Keratinocyte (primary cell): ENCODE measurements at regions not wholly inside any gene's neighbourhood (a gene's known extent, or its start where the extent isn't known, plus 50 kb on each side); places are given as distances from the start of the nearest gene placed in this dataset.

Experiments
- DNase-seq: peaks from one replicate; pipeline ENCODE4 v3.0.0-alpha.2; 2011; ENCODE audit warnings: low read depth, missing footprints, low spot score
- FAIRE-seq: peaks from 2 replicates; lab custom pipeline; 2011; peaks lifted over from hg19 to GRCh38; lab: Jason Lieb, UNC
- H2AFZ ChIP-seq: 2 replicates; pipeline ENCODE4 v1.6.0; 2012; ENCODE audit warnings: low read length, control low read depth, inconsistent platforms; ENCODE audit not compliant: control insufficient read depth
- H3K27ac ChIP-seq: 2 replicates; pipeline ENCODE4 v1.5.1; 2011; ENCODE audit warnings: low read length; ENCODE audit not compliant: control insufficient read depth, insufficient read depth
- H3K27me3 ChIP-seq: 3 replicates; pipeline ENCODE4 v1.6.0; 2011; ENCODE audit warnings: low read length; ENCODE audit not compliant: control insufficient read depth, insufficient read depth; ENCODE audit errors: extremely low read depth
- H3K36me3 ChIP-seq, 2 experiments: 2 replicates in 1 of 2; 3 replicates in 1 of 2; pipeline ENCODE4 v1.5.1; 2011; ENCODE audit warnings: low read length in 2 of 2, mild to moderate bottlenecking in 1 of 2; ENCODE audit not compliant: control insufficient read depth in 2 of 2, insufficient read depth in 2 of 2; ENCODE audit errors: extremely low read depth in 1 of 2
- H3K4me1 ChIP-seq: 3 replicates; pipeline ENCODE4 v1.5.1; 2011; ENCODE audit warnings: low read length; ENCODE audit not compliant: control insufficient read depth, insufficient read depth; ENCODE audit errors: extremely low read depth
- H3K4me2 ChIP-seq: 3 replicates; pipeline ENCODE4 v1.6.0; 2011; ENCODE audit warnings: low read depth, low read length; ENCODE audit not compliant: control insufficient read depth, insufficient read depth; ENCODE audit errors: extremely low read depth
- H3K4me3 ChIP-seq, 3 experiments: fragments of 200-600 bp in 1 of 3; sonication (generic) in 1 of 3; 2 replicates in 2 of 3; 3 replicates in 1 of 3; pipeline ENCODE4 v1.5.1; 2011 to 2016; ENCODE audit warnings: low read length in 3 of 3, mild to moderate bottlenecking in 3 of 3, control low read depth in 2 of 3, inconsistent platforms in 1 of 3, low read depth in 1 of 3, mixed read lengths in 1 of 3, mixed run types in 1 of 3, moderate library complexity in 1 of 3; ENCODE audit not compliant: control insufficient read depth in 2 of 3, insufficient read depth in 2 of 3; ENCODE audit errors: extremely low read depth in 1 of 3
- H3K79me2 ChIP-seq: 2 replicates; pipeline ENCODE4 v1.6.0; 2012; ENCODE audit warnings: low read length; ENCODE audit not compliant: control insufficient read depth, insufficient read depth
- H3K9ac ChIP-seq: 3 replicates; pipeline ENCODE4 v1.6.0; 2011; ENCODE audit warnings: low read length; ENCODE audit not compliant: control insufficient read depth, insufficient read depth; ENCODE audit errors: extremely low read depth
- H3K9me1 ChIP-seq: 3 replicates; pipeline ENCODE4 v1.6.0; 2011; ENCODE audit warnings: low read length; ENCODE audit not compliant: control insufficient read depth, insufficient read depth; ENCODE audit errors: extremely low read depth
- H3K9me3 ChIP-seq: 2 replicates; pipeline ENCODE4 v1.5.1; 2012; ENCODE audit warnings: low read depth, low read length; ENCODE audit not compliant: control insufficient read depth
- H4K20me1 ChIP-seq: 3 replicates; pipeline ENCODE4 v1.6.0; 2011; ENCODE audit warnings: low read length; ENCODE audit not compliant: control insufficient read depth, insufficient read depth; ENCODE audit errors: extremely low read depth
- CTCF ChIP-seq, 3 experiments: IDR thresholded peaks in 1 of 3; conservative IDR thresholded peaks in 1 of 3; optimal IDR thresholded peaks in 1 of 3; 2 replicates in 2 of 3; 3 replicates in 1 of 3; pipeline versions ENCODE3 to v1.5.1; 2011; ENCODE audit warnings: low read length in 3 of 3, mild to moderate bottlenecking in 3 of 3, moderate library complexity in 2 of 3, control low read depth in 1 of 3, inconsistent platforms in 1 of 3; ENCODE audit not compliant: insufficient read depth in 2 of 3; ENCODE audit errors: extremely low read depth in 1 of 3
- EZH2 ChIP-seq: IDR thresholded peaks from one replicate; pipeline ENCODE4 v1.6.1; 2012; ENCODE audit warnings: inconsistent platforms, mild to moderate bottlenecking, low read length, moderate library complexity
- dilution Hi-C: fragments of 300-500 bp; cut with MboI; formaldehyde crosslinking; loops from one replicate; pipeline ENCODE4 v1.7.0; 2020; ENCODE audit warnings: low sequenced_read_pairs; ENCODE audit not compliant: extremely low pct_ligation_motif_present

- TF ChIP-seq CTCF (optimal IDR thresholded peaks at IDR 0.05 in 1 of 3, IDR thresholded peaks at IDR 0.05 in 1 of 3, conservative IDR thresholded peaks at IDR 0.05 in 1 of 3; ENCODE audit: extremely low read depth in 1 of 3, insufficient read depth in 2 of 3, low read length in 3 of 3) = no peak
- TF ChIP-seq EZH2 = no peak
- no peaks in the 10 kb centered on the region for H3K4me1 ChIP-seq
- no peak overlapping the region for H3K4me2 ChIP-seq
- dilution Hi-C loops = no loop called here
- peaks cover 4% of the 10 kb centered on the region for H3K27me3 ChIP-seq
- H2AFZ ChIP-seq = no peak overlapping the region
- no peak overlapping the region for H3K4me3 ChIP-seq
- no peaks in the 10 kb centered on the region for H3K79me2 ChIP-seq
- no peaks in the 10 kb centered on the region for H4K20me1 ChIP-seq
- H3K36me3 ChIP-seq = no peaks in the 10 kb centered on the region
- DNase-seq (no peak), FAIRE-seq (no peak)
- H3K27ac ChIP-seq = no peak overlapping the region
- H3K9me3 ChIP-seq = no peaks in the 10 kb centered on the region
- no peaks in the 10 kb centered on the region for H3K9me1 ChIP-seq
- H3K9ac ChIP-seq = no peak overlapping the region
Measured at GRCh38 chr9:129453734-129454133, 167.2 kb downstream of the C9orf50 start.

GRCh38 chr9:129451669-129452068, 169.2 kb downstream of the C9orf50 start:
- Histone ChIP-seq H3K9me3 (no peaks in the 10 kb centered on the region), H3K9me1 (no peaks in the 10 kb centered on the region), H3K4me1 (no peaks in the 10 kb centered on the region), H3K27ac (no peak overlapping the region), H2AFZ (no peak overlapping the region), H3K4me2 (no peak overlapping the region), H3K27me3 (peaks cover 4% of the 10 kb centered on the region), H3K4me3 (no peak overlapping the region), H3K79me2 (no peaks in the 10 kb centered on the region), H3K9ac (no peak overlapping the region), H3K36me3 (no peaks in the 10 kb centered on the region), H4K20me1 (no peaks in the 10 kb centered on the region)
- dilution Hi-C loops = no loop called here
- no peak for DNase-seq
- no peak for FAIRE-seq
- TF ChIP-seq EZH2 (no peak), CTCF (optimal IDR thresholded peaks at IDR 0.05 in 1 of 3, IDR thresholded peaks at IDR 0.05 in 1 of 3, conservative IDR thresholded peaks at IDR 0.05 in 1 of 3; ENCODE audit: extremely low read depth in 1 of 3, insufficient read depth in 2 of 3, low read length in 3 of 3) (no peak)
